ENCODE measurements at regions not wholly inside any gene's neighbourhood (a gene's known extent, or its start where the extent isn't known, plus 50 kb on each side); places are given as distances from the start of the nearest gene placed in this dataset.

- no peak overlapping the region for H4K8ac ChIP-seq (ENCODE audit: low read depth in 2 of 2, low read length in 2 of 2)
- H2AFZ ChIP-seq (replicated peaks; ENCODE audit: low read length, poor library complexity): no peak overlapping the region
- TF ChIP-seq CEBPB (IDR thresholded peaks at IDR 0.05; ENCODE audit: low read depth, low read length) (no peak), MAFK (IDR thresholded peaks at IDR 0.05; ENCODE audit: low read depth, low read length) (no peak), RAD21 (IDR thresholded peaks at IDR 0.05; ENCODE audit: low read length) (no peak), CHD1 (IDR thresholded peaks at IDR 0.05; ENCODE audit: low read depth, low read length) (no peak), BHLHE40 (IDR thresholded peaks at IDR 0.05; ENCODE audit: low read depth, low read length) (no peak), RCOR1 (IDR thresholded peaks at IDR 0.05; ENCODE audit: insufficient replicate concordance, low read length) (no peak), SMC3 (IDR thresholded peaks at IDR 0.05; ENCODE audit: low read depth, low read length) (no peak), FOS (IDR thresholded peaks at IDR 0.05; ENCODE audit: low read depth, low read length) (no peak), RFX5 (IDR thresholded peaks at IDR 0.05; ENCODE audit: low read depth, low read length) (no peak), POLR2A (IDR thresholded peaks at IDR 0.05; ENCODE audit: low read depth, low read length) (no peak), USF2 (IDR thresholded peaks at IDR 0.05; ENCODE audit: low read depth, low read length) (no peak), MAZ (IDR thresholded peaks at IDR 0.05; ENCODE audit: borderline replicate concordance, low read depth, low read length) (no peak), MXI1 (IDR thresholded peaks at IDR 0.05; ENCODE audit: borderline replicate concordance, low read depth, low read length) (no peak)
- TF ChIP-seq, protein P1, sequence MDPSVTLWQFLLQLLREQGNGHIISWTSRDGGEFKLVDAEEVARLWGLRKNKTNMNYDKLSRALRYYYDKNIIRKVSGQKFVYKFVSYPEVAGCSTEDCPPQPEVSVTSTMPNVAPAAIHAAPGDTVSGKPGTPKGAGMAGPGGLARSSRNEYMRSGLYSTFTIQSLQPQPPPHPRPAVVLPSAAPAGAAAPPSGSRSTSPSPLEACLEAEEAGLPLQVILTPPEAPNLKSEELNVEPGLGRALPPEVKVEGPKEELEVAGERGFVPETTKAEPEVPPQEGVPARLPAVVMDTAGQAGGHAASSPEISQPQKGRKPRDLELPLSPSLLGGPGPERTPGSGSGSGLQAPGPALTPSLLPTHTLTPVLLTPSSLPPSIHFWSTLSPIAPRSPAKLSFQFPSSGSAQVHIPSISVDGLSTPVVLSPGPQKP (IDR thresholded peaks at IDR 0.05; ENCODE audit: borderline replicate concordance, low read depth, low read length): no peak
- TF ChIP-seq, protein P2, sequence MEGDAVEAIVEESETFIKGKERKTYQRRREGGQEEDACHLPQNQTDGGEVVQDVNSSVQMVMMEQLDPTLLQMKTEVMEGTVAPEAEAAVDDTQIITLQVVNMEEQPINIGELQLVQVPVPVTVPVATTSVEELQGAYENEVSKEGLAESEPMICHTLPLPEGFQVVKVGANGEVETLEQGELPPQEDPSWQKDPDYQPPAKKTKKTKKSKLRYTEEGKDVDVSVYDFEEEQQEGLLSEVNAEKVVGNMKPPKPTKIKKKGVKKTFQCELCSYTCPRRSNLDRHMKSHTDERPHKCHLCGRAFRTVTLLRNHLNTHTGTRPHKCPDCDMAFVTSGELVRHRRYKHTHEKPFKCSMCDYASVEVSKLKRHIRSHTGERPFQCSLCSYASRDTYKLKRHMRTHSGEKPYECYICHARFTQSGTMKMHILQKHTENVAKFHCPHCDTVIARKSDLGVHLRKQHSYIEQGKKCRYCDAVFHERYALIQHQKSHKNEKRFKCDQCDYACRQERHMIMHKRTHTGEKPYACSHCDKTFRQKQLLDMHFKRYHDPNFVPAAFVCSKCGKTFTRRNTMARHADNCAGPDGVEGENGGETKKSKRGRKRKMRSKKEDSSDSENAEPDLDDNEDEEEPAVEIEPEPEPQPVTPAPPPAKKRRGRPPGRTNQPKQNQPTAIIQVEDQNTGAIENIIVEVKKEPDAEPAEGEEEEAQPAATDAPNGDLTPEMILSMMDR (conservative IDR thresholded peaks at IDR 0.05; ENCODE audit: low read depth, low read length): no peak
- H3K9me3 ChIP-seq (ENCODE audit: control insufficient read depth, insufficient read depth, low read length): peaks cover 38% of the 10 kb centered on the region
- H3K79me1 ChIP-seq (ENCODE audit: low read depth in 1 of 2, low read length in 2 of 2): no peaks in the 10 kb centered on the region
- intact Hi-C loops (cut with micrococcal nuclease): no loop called here
- no peak overlapping the region for H3K4me2 ChIP-seq (ENCODE audit: low read depth, low read length)
- in situ Hi-C loops (cut with MboI; ENCODE audit: low sequenced_read_pairs): no loop called here
- no peak overlapping the region for H3K18ac ChIP-seq (ENCODE audit: low read depth, low read length)
- ATAC-seq (ENCODE audit: low read depth) (no peak), DNase-seq (no peak)
- H3K27ac ChIP-seq (ENCODE audit: insufficient read depth, low read length): no peak overlapping the region
- H3K23ac ChIP-seq (ENCODE audit: low read depth, low read length): no peak overlapping the region
- H3K4ac ChIP-seq (ENCODE audit: low read depth, low read length): no peak overlapping the region
- CTCF ChIA-PET: no interaction called here
- 40% methylated on average over 1 of the region's 6 CpGs; no CpG with 5 or more reads in 1 of the 2 experiments for WGBS, 2 experiments (ENCODE audit: extremely low coverage in 2 of 2, insufficient read length in 1 of 2)
- no peak overlapping the region for H3K56ac ChIP-seq (ENCODE audit: extremely low read depth, insufficient read depth, low read length)
- no peaks in the 10 kb centered on the region for H3K36me3 ChIP-seq (ENCODE audit: control insufficient read depth, insufficient read depth, low read length)
- no peak overlapping the region for H2BK15ac ChIP-seq (ENCODE audit: low read depth, low read length)
- H2BK120ac ChIP-seq (ENCODE audit: low read depth, low read length): no peak overlapping the region
- H3K14ac ChIP-seq (replicated peaks; ENCODE audit: low read depth, low read length): no peak overlapping the region
- no peak overlapping the region for H2BK5ac ChIP-seq (ENCODE audit: low read depth, low read length, poor library complexity, severe bottlenecking)
- no peaks in the 10 kb centered on the region for H3K4me1 ChIP-seq (ENCODE audit: control insufficient read depth, insufficient read depth, low read length)
- no peaks in the 10 kb centered on the region for H3K9me1 ChIP-seq (ENCODE audit: insufficient read depth, low read length)
- no peak overlapping the region for H2AK9ac ChIP-seq (replicated peaks; ENCODE audit: low read depth, low read length, poor library complexity)
- H2AK5ac ChIP-seq (ENCODE audit: low read depth, low read length): no peak overlapping the region
- POLR2A ChIA-PET (ENCODE audit: unreplicated experiment): no interaction called here
- H3K9ac ChIP-seq (ENCODE audit: low read depth, low read length): no peak overlapping the region
- H2BK20ac ChIP-seq (ENCODE audit: low read depth, low read length): no peak overlapping the region
- H4K5ac ChIP-seq (ENCODE audit: low read depth, low read length): no peak overlapping the region
- dilution Hi-C loops (cut with HindIII; ENCODE audit: low sequenced_read_pairs, unreplicated experiment): no loop called here
- H4K20me1 ChIP-seq (ENCODE audit: insufficient read depth, low read length): no peaks in the 10 kb centered on the region
- no peak overlapping the region for H3K4me3 ChIP-seq (ENCODE audit: insufficient read depth, low read depth, low read length)
- no peaks in the 10 kb centered on the region for H3K27me3 ChIP-seq (ENCODE audit: control insufficient read depth, insufficient read depth, low read length)
- H4K91ac ChIP-seq (ENCODE audit: insufficient read depth, low read depth, low read length): no peak overlapping the region
- BruUV-seq (replicated peaks): no TSS peak
Observed at GRCh38 chr2:2810504-2810903, 479.4 kb upstream of the MYT1L start.
